Stimulated activated CD4-positive, alpha-beta T cell treated with anti-CD3 and anti-CD28 coated beads, Interleukin-2, amount 100 ng/mL, for 48 hours (primary cell): ENCODE measurements at regions not wholly inside any gene's neighbourhood (a gene's known extent, or its start where the extent isn't known, plus 50 kb on each side); places are given as distances from the start of the nearest gene placed in this dataset.
"Not testable (repeated sequence)": the region's sequence is repeated elsewhere in the genome, so short reads cannot be mapped to it uniquely, and the experiment has no call there.

Source experiments
- DNase-seq, 2 donors: peaks; one replicate each; pipeline ENCODE4 v3.0.0-alpha.2; 2020

DNA sequence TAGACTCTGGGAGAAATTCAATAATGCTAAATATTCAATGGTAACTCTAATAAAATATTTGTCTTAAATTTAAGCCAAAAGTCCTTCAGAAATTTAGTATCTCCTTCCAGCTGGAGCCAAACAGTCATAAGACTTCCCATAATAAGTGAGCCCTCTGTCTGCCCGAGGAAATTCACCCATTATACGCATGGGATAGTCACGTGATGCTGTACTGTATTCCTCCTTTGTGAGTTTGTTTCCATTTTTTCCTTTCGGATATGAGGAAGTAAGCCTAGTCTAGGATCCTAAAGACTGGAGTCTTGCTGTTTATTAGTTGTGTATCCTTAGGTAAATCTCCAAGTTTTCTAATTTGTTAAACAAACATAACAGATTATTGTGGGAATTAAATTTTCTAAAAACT lies 110.4 kb upstream of the PLAAT1 start:
- no peak for DNase-seq

DNA sequence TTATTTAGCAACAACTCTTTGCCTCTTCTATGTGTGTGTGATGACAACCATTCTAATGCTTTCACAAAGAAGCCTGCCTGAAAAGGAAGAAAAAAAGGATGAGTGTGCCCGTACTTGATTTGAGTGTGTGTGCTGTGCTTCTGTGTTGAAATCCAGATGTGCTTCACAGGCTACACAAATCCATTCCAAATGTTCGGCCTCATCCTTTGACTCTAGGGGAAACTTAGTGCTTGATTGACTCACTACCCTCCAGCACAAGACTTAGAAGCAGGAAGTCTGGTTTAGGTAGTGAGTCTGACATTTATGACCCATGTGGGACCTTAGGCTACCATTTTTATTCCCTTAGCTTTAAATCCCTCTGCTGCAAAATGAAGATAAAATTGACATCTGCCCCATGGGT lies 108.8 kb upstream of the PLAAT1 start:
- no peak for DNase-seq

DNA sequence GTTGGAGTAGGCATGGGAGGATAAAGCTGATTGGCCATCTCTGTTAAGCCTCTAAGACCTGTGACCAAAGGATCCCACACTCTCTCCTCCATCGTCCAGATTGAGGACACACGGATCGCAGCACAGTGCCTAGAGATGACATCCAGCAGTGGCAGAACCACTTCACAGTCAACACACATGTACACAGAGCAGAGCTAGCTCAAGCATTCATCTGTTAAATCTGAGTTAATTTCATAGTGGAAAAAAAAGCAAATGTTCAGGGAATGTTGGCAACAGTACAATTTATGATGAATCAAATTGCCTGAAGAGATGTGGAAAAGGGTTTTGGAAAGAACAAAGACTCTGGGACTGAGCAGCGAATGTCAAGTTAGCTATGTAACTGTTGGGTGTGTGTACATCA lies 108.1 kb upstream of the PLAAT1 start:
- DNase-seq: no peak

DNA sequence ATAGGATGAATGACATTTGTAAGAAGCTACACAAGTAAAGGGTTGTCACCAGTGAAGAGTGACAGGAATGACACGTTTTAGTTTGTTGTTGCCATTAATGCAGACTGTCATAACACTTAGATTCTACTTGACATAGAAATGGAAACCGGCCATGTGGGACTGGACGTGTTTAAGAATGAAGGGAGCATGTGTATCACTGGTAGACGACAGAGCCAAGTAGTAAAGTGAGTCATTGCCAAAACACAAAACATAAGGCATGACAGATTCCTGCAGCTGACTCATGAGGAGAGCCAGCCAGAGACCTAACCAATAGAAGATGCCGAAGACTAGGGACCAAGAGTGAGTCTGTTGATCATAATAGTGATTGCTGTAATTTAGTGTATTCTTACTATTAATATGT lies 106.2 kb upstream of the PLAAT1 start:
- DNase-seq: no peak

DNA sequence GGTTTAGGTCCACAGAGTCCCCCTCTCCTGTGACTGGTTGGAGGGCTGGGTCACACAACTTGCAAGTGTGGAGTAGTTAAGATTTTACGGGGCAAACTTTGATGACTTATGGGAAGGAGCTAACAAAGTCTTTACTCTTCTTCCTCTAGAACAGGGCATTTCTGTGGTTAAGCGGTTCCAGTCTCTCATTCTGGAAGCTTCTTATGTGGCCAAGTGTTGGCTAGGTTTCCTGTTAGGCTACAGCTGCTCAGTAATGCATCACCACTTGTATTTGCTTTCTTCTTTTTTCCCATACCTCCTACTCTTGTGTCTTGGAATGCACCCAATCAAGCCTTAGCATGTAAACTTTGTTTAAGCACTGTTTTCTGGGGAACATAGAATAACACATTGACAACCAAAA lies 100.6 kb upstream of the PLAAT1 start:
- DNase-seq: no peak

DNA sequence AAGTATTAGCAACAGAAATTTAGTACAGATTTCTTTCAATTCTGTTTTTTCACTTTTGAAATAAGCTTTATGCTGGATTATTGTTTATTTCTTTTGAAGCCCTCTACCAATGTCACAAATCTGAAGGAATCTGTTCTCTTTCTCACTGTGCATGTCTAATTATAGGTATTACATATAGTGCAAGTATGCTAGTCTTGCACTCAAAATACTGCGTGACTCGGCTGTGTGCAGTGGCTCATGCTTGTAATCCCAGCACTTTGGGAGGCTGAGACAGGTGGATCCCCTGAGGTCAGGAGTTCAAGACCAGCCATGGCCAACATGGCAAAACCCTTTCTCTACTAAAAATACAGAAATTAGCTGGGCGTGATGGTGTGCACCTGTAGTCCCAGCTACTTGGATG lies 95.8 kb upstream of the PLAAT1 start:
- DNase-seq: no peak

DNA sequence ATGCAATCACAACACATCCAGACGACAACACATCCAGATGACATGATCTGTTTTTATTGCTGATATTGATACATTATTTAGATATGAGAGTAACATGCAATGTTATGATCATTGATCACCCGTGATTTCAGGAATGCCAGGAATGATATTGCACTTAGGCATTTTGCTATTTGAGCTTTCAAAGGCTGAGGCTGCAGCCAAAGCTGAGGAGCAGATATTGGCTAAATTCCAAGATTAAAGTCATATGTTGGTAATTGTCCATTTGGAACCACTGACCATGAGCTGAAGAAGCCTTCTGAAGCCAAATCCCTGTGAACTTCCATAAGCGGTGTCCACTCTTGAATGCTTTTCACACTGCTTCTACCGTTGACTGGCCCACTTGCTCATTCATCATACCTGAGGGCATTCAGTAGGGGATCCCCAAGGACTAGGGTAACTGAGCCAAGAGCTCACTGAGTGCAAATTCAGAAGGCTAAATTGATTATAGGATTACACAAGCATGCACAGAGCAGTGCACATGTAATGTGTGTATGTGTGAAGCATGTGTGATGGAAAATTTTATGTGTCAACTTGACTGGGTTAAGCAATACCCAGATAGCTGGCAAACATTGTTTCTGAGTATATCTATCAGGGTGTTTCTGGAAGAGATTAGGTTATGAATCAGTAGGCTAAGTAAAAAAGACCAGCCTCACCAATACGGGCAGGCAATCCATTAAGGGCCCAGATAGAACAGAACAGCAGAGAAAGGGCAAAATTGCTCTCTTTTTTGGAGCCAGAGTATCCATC lies 92.1 kb upstream of the PLAAT1 start:
- DNase-seq: no peak

DNA sequence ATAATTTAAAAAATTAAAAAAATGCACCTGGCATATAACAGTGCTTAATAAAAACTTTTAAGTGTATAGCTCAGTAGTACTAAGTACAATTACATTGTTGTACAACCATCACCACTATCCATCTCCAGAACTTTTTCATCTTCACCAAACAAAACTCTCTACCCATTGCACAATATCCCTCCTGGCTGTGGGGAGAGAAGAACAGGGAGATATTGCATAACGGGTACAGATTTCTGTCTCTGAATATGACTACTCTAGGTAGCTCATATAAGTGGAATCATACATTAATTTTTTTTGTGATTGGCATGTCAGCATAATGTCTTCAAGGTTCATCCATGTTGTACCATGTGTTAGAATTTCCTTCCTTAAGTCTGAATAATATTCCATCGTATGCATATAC lies 91.0 kb upstream of the PLAAT1 start:
- no peak for DNase-seq

DNA sequence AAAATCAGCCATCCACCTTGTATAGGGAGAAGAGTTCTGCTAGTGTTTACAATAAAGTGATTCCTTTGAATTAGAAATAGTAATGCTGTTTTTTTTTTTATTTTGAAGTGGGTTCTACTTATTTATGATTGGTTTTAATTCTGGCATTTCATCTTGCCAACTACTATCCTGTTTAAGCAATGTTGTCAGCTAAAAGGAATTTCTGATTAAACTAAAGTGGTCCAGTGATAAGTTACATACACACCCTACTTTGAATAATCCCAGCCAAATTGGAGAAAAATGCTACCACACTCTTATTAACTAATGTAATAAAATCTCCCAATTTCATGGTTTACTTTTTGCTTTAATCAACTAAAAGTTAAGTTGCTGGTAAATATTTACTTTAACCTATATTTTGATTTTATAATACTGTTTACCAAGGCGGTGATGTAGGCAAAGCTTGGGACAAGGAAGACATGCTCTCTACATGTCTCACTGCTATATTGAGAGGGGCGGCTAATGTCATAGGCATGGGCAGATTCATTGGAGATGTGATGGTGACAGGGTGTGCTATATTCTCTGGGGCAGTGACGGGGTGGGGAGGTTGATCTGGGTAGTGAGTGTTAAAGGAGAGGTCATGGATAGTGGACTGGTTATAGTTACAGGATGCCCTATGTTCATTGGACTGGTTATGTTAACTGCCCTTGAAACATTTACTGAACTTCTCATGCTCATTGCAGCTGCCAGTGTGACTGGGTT lies 85.8 kb upstream of the PLAAT1 start:
- not testable (repeated sequence) for DNase-seq

DNA sequence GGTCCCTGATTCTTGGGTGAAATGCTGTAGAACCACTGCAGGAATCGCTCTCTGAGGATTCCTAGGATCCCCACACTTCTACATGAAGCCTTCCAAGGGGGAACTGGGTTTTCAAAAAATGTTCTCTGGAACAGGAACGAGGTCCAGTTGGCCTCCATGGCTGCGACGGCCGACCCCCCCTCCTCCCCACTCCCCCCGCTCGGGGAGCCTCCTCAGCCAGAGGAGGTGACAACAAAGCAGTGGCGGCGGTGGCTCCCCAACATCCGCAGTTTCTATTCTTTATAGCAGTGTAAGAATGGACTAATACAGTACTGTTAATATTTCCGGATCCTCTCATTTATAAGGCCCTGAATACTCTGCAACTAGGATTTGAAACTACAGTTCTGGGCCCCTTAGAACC lies 84.0 kb upstream of the PLAAT1 start:
- DNase-seq: no peak

DNA sequence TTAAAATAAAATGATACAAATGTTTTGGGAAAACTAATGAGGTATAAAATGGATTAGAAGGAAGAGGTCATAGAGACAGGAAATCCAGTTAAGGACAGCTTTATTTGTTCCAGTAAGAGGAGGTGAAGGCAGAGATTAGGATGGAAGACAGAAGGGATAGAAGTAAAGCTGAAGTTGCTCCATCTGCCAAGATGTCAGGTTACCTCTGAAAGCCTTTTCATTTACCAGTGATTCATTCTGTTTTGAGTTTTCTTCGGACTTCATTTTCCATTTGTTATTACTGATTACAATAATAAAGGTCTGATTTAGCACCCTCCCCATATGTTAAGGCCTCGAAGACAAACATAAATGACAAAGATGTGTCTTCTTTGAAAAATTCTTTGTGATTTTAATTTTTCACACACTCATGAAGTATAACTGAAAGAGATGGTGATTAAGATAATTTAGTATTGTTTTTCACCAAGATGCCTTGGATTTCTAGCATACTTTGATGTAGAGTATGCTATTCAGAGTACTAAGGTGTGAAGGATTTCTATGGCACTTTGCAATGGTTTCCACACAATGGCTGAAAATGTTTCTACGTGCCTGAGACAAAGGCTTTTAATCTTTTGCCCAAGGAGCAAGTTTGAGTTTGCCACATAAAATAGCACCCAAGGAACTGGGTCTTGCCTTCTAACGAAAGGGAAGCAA lies 75.4 kb upstream of the PLAAT1 start:
- no peak for DNase-seq

DNA sequence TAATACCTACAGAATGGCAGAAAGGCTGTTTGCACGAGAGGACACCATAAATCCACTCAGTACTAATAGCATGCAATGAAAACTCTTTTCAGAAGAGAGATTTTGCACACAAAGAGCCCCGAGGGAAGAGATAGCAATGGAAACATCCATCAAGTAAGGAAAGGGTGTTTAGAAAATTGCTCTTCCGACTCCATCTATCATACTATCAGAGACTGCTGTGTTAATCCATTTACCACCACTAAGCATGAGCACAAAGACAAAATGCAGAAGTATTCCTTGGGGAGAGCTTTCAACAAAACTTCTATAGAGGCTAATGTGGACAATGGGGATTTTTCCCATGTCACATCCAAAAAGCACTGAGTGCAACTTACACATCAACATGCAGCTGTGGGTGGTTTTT lies 72.1 kb upstream of the PLAAT1 start:
- no peak for DNase-seq

DNA sequence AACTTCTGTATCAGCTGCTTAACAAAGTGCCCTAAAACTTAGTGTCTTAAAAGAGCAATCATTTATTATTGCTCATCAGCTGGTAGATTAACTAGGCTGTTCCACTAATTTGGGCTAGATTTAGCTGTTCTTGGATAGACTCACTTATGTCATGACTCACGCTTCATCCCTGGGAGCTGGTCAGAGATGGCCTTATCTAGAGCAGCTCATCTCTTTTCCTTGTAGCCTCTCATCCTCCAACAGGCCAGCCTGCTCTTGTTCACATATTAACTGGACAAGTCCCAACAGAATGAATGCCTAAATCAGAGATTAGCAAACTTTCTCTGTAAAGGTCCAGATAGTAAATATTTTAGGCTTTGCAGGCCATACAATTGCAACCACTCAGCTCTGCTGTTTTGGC lies 66.9 kb upstream of the PLAAT1 start:
- DNase-seq: no peak

DNA sequence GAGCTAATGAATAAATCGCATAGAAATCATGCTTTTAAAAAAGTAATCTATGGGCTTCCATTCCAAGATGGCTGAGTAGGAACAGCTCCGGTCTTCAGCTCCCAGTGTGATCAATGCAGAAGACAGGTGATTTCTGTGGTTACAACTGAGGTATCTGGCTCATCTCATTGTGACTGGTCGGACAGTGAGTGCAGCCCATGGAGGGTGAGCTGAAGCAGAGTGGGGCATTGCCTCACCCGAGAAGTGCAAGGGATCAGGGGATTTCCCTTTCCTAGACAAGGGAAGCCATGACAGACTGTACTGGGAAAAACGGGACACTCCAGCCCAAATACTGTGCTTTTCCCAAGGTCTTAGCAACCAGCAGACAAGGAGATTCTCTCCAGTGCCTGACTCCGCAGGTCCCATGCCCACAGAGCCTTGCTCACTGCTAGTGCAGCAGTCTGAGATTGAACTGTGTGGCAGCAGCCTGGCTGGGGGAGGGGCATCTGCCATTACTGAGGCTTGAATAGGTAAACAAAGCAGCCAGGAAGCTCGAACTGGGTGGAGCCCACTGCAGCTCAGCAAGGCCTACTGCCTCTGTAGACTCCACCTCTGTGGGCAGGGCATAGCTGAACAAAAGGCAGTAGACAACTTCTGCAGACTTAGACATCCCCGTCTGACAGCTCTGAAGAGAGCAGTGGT lies 61.5 kb upstream of the PLAAT1 start:
- DNase-seq: not testable (repeated sequence)

DNA sequence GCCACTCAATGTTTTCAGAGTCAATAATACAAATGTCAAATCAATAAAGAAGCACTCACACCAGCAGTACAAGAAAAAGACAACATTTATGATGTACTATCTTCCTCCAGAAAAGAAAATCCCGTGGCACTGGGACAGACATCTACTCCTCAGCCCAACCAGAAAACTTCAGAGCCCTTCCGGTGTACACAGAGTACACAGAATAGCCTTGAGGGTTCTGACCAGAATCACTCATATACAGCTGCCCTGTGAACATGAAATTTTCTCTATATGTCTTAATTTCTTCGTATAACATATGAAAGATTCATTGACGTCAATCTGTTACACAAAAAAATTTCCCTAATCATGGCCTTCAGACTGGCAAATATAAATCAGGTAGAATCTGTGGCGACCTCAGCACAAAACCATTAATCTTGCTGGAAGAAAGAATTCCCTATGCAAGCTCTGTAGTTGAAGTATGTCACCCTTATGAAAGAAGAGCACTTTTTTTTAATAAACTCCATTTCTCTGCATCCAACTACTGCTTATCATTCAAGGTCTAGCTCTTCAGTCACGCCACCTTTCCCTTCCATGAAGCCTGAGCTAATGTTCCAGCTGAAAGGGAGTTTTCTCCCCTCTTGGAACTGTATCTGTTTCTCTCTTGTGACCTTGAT lies 53.8 kb upstream of the PLAAT1 start:
- DNase-seq: no peak

DNA sequence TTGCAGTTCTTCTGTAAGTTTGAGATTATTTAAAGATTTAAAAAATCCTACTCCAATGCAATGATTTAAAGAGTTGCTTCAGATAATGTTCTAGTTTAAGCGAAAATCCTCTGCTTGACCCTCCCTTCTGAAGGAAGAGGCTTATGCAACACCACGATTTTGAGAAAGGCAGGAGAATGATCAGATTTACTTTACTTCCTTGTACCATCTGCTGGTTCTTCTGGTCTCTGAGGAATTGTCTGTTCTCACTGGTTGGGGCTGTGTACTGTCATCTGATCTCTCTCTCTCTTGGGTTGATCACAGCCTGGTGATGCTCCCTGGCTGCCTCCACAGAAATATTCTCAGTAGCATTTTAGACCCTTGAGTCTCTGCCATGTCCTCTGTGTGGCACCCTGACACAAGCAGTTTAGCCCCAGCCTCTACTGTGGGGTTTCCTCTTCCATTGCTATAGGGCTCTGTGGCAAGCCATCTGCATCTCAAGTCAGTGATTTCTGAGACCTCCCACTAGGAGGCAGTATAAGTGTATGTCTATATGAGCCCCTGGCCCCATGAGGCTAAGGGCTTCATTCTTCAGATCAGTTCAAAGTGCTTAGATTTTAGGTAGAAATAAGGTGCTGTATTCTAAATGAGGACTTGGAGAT lies 50.8 kb upstream of the PLAAT1 start:
- no peak for DNase-seq
